K562 (cell line): ENCODE measurements at regions not wholly inside any gene's neighbourhood (a gene's known extent, or its start where the extent isn't known, plus 50 kb on each side); places are given as distances from the start of the nearest gene placed in this dataset.

Source experiments
- ATAC-seq: fragments of 200-7000 bp; cut with Tn5 transposase; 3 replicates; pipeline ENCODE4 v1.9.1; 2020; ENCODE audit warnings: moderate library complexity
- BruUV-seq: library from RNA; stranded (reverse); fragments of 400-500 nt; replicated peaks from 2 replicates; lab custom pipeline; 2021; lab: Mats Ljungman, UMichigan
- CTCF ChIA-PET: fragments of 300-600 bp; formaldehyde crosslinking; extraction: SDS; loops from one replicate; lab custom pipeline; 2021; ENCODE audit warnings: low intra/inter-chr PET ratio; lab: Yijun Ruan, JAX
- POLR2A ChIA-PET: fragments of 300-600, 350-650 bp; sonication (Branson Sonifier 250); formaldehyde crosslinking; extraction: SDS; loops from one replicate; lab custom pipeline; 2021; ENCODE audit warnings: antibody characterized with exemption, inconsistent platforms; lab: Yijun Ruan, JAX
- DNase-seq, 4 experiments: peaks; one replicate each; pipeline versions ENCODE4 v3.0.0 to v3.0.0-alpha.2; 2011 to 2018; ENCODE audit warnings: low spot score in 3 of 4, mixed read lengths in 3 of 4; ENCODE audit errors: extremely low read depth in 1 of 4
- FAIRE-seq: peaks from 2 replicates; lab custom pipeline; 2011; peaks lifted over from hg19 to GRCh38; lab: Jason Lieb, UNC
- H2AFZ ChIP-seq: 2 replicates; pipeline ENCODE4 v1.6.0; 2011; ENCODE audit warnings: low read depth, low read length, control low read depth, inconsistent platforms
- H3K27ac ChIP-seq: fragments of 200-600 bp; 3 replicates; pipeline ENCODE4 v1.8.0; 2011; ENCODE audit warnings: low read depth, mild to moderate bottlenecking, control low read depth, inconsistent platforms, low read length, moderate library complexity, mixed read lengths; ENCODE audit errors: extremely low read depth
- H3K27me3 ChIP-seq, 2 experiments: fragments of 300-600 bp in 1 of 2; 2 replicates in 1 of 2; 3 replicates in 1 of 2; pipeline versions ENCODE4 v1.6.0 to v1.8.0; 2011; ENCODE audit warnings: inconsistent platforms in 2 of 2, low read length in 2 of 2, mild to moderate bottlenecking in 1 of 2, mixed read lengths in 1 of 2, moderate library complexity in 1 of 2; ENCODE audit not compliant: control insufficient read depth in 2 of 2, insufficient read depth in 2 of 2
- H3K36me3 ChIP-seq: fragments of 300-600 bp; 3 replicates; pipeline ENCODE4 v1.8.0; 2011; ENCODE audit warnings: mild to moderate bottlenecking, low read length, inconsistent platforms; ENCODE audit not compliant: control insufficient read depth, insufficient read depth
- H3K4me1 ChIP-seq, 2 experiments: fragments of 200-600 bp in 1 of 2; replicated peaks in 1 of 2; 2 replicates in 1 of 2; 3 replicates in 1 of 2; pipeline versions ENCODE4 v1.5.1 to v1.8.0; 2011; ENCODE audit warnings: inconsistent platforms in 2 of 2, low read length in 2 of 2, mild to moderate bottlenecking in 1 of 2, mixed read lengths in 1 of 2, moderate library complexity in 1 of 2; ENCODE audit not compliant: control insufficient read depth in 2 of 2, insufficient read depth in 2 of 2
- H3K4me2 ChIP-seq: 2 replicates; pipeline ENCODE4 v1.6.1; 2011; ENCODE audit warnings: low read length, control low read depth, inconsistent platforms, mixed read lengths; ENCODE audit not compliant: insufficient read depth
- H3K4me3 ChIP-seq: fragments of 200-600 bp; sonication (generic), shearing (Covaris generic); 2 replicates; pipeline ENCODE4 v1.5.1; 2016; ENCODE audit warnings: control low read depth, inconsistent platforms
- H3K79me2 ChIP-seq: fragments of 200-600 bp; 3 replicates; pipeline ENCODE4 v1.8.0; 2011; ENCODE audit warnings: low read length, inconsistent platforms; ENCODE audit not compliant: control insufficient read depth, insufficient read depth
- H3K9ac ChIP-seq, 2 experiments: 2 replicates each; pipeline versions ENCODE4 v1.6.0 to v1.6.1; 2011; ENCODE audit warnings: low read depth in 2 of 2, low read length in 2 of 2, control low read depth in 1 of 2, inconsistent platforms in 1 of 2, mild to moderate bottlenecking in 1 of 2, mixed read lengths in 1 of 2; ENCODE audit not compliant: insufficient read depth in 1 of 2
- H3K9me1 ChIP-seq: one replicate; pipeline ENCODE4 v1.6.0; 2011; ENCODE audit warnings: inconsistent platforms, mild to moderate bottlenecking, low read length, moderate library complexity; ENCODE audit not compliant: control insufficient read depth, insufficient read depth
- H3K9me3 ChIP-seq: replicated peaks from 2 replicates; pipeline ENCODE4 v1.5.1; 2011; ENCODE audit warnings: low read depth, low read length, inconsistent platforms; ENCODE audit not compliant: control insufficient read depth, insufficient read depth
- H4K20me1 ChIP-seq: replicated peaks from 2 replicates; pipeline ENCODE4 v1.6.1; 2011; ENCODE audit warnings: low read length, inconsistent platforms, mixed read lengths; ENCODE audit not compliant: control insufficient read depth, insufficient read depth
- ATF2 ChIP-seq: sonication (generic); formaldehyde crosslinking; IDR thresholded peaks from 2 replicates; pipeline ENCODE4 v1.8.1; 2022; ENCODE audit warnings: missing genetic modification reagents
- CEBPB ChIP-seq: fragments of 450-650 bp; IDR thresholded peaks from 2 replicates; pipeline ENCODE4 v1.6.1; 2016; ENCODE audit warnings: missing genetic modification characterization, missing compliant biosample characterization
- KLF10 ChIP-seq: fragments of 250-450 bp; sonication (Bioruptor Pico); IDR thresholded peaks from 2 replicates; pipeline ENCODE4 v1.6.1; 2021; ENCODE audit warnings: matching md5 sums
- MAFG ChIP-seq: fragments of 450-650 bp; conservative IDR thresholded peaks from 2 replicates; pipeline ENCODE4 v1.6.1; 2016; ENCODE audit warnings: missing genetic modification characterization, missing compliant biosample characterization
- ZBTB43 ChIP-seq: sonication (generic); formaldehyde crosslinking; IDR thresholded peaks from 2 replicates; pipeline ENCODE4 v1.8.0; 2023; ENCODE audit warnings: mild to moderate bottlenecking, missing genetic modification reagents
- ZNF212 ChIP-seq: fragments of 450-650 bp; formaldehyde crosslinking; IDR thresholded peaks from 2 replicates; pipeline ENCODE4 v1.4.0; 2020; ENCODE audit warnings: mild to moderate bottlenecking
- ZNF316 ChIP-seq: fragments of 450-650 bp; IDR thresholded peaks from 2 replicates; pipeline ENCODE4 v1.6.1; 2016
- in situ Hi-C: fragments of 300-500 bp; cut with MboI; formaldehyde crosslinking; loops from 4 replicates; pipeline ENCODE4 v1.15.0; 2018; ENCODE audit warnings: inconsistent platforms, mixed read lengths
- intact Hi-C: fragments of 100-400 bp; cut with micrococcal nuclease; formaldehyde crosslinking; loops from 2 replicates; pipeline ENCODE4 v1.14.2; 2022

GRCh38 chr7:84529480-84530205, 335.1 kb upstream of the SEMA3A start (continued):
- TF ChIP-seq ZBTB43 (CRISPR knock-in tag), result no peak
- no peak for TF ChIP-seq ZNF212
- TF ChIP-seq CEBPB (tag), result no peak

- FAIRE-seq (no peak), DNase-seq (no peak), ATAC-seq (no peak)
- H3K36me3 ChIP-seq, result no peaks in the 10 kb centered on the region
- no peak overlapping the region for H2AFZ ChIP-seq
- H3K9me1 ChIP-seq, result no peaks in the 10 kb centered on the region
- no peaks in the 10 kb centered on the region for H3K4me1 ChIP-seq
- no peaks in the 10 kb centered on the region for H4K20me1 ChIP-seq
- CTCF ChIA-PET, result no interaction called here
- TF ChIP-seq ZNF316 (peak; percentile 32; the same call in 1 of the 2 replicates), MAFG (tag) (0 out of 2 replicates have a peak, but pooled peaks have one; percentile 12), KLF10 (CRISPR knock-in tag) (no peak), ATF2 (CRISPR knock-in tag) (no peak)
- no peaks in the 10 kb centered on the region for H3K9me3 ChIP-seq
- no peak overlapping the region for H3K4me2 ChIP-seq
- POLR2A ChIA-PET, result no interaction called here
- in situ Hi-C loops (no loop called here), intact Hi-C loops (no loop called here)
- no peak overlapping the region for H3K4me3 ChIP-seq
- no peaks in the 10 kb centered on the region for H3K79me2 ChIP-seq
- H3K9ac ChIP-seq, result no peak overlapping the region
- BruUV-seq, result no TSS peak
- no peaks in the 10 kb centered on the region for H3K27me3 ChIP-seq
- no peak overlapping the region for H3K27ac ChIP-seq
Measured at GRCh38 chr7:84528756-84529479, 334.3 kb upstream of the SEMA3A start.
